IMR-90 (cell line): ENCODE measurements at regions not wholly inside any gene's neighbourhood (a gene's known extent, or its start where the extent isn't known, plus 50 kb on each side); places are given as distances from the start of the nearest gene placed in this dataset.

ENCODE experiments used
- ATAC-seq: fragments of 200-7000 bp; cut with Tn5 transposase; 2 replicates; pipeline ENCODE4 v1.9.1; 2020; ENCODE audit warnings: low read depth, mild to moderate bottlenecking, moderate library complexity
- BruUV-seq: library from RNA; stranded (reverse); fragments of 400-500 nt; replicated peaks from 2 replicates; lab custom pipeline; 2021; lab: Mats Ljungman, UMichigan
- CTCF ChIA-PET: fragments of 300-600 bp; formaldehyde crosslinking; extraction: SDS; loops from one replicate; lab custom pipeline; 2021; ENCODE audit warnings: antibody characterized with exemption; lab: Yijun Ruan, JAX
- POLR2A ChIA-PET: fragments of 300-600 bp; sonication (Branson Sonifier 250); formaldehyde crosslinking; loops from one replicate; lab custom pipeline; 2022; ENCODE audit warnings: antibody characterized with exemption; ENCODE audit not compliant: unreplicated experiment; lab: Charles Lee
- DNase-seq: peaks from one replicate; pipeline ENCODE4 v3.0.0; 2013
- H2AFZ ChIP-seq: replicated peaks from 2 replicates; pipeline ENCODE3; 2013; ENCODE audit warnings: low read length, mild to moderate bottlenecking; ENCODE audit not compliant: poor library complexity
- H2AK5ac ChIP-seq: 2 replicates; pipeline ENCODE4 v1.6.1; 2013; ENCODE audit warnings: low read depth, low read length, inconsistent platforms
- H2AK9ac ChIP-seq: replicated peaks from 2 replicates; pipeline ENCODE3; 2013; ENCODE audit warnings: mild to moderate bottlenecking, low read depth, low read length, moderate library complexity; ENCODE audit not compliant: poor library complexity
- H2BK120ac ChIP-seq: 2 replicates; pipeline ENCODE4 v1.6.1; 2013; ENCODE audit warnings: low read depth, low read length, inconsistent platforms
- H2BK15ac ChIP-seq: 3 replicates; pipeline ENCODE4 v1.6.1; 2013; ENCODE audit warnings: low read depth, low read length, inconsistent platforms
- H2BK20ac ChIP-seq: 2 replicates; pipeline ENCODE4 v1.6.1; 2013; ENCODE audit warnings: low read depth, mild to moderate bottlenecking, inconsistent platforms, low read length, moderate library complexity
- H2BK5ac ChIP-seq: 2 replicates; pipeline ENCODE4 v1.6.1; 2013; ENCODE audit warnings: mild to moderate bottlenecking, low read depth, low read length, inconsistent platforms; ENCODE audit not compliant: poor library complexity, severe bottlenecking
- H3K14ac ChIP-seq: replicated peaks from 2 replicates; pipeline ENCODE4 v1.6.1; 2013; ENCODE audit warnings: low read depth, low read length, inconsistent platforms
- H3K18ac ChIP-seq: 2 replicates; pipeline ENCODE4 v1.6.1; 2013; ENCODE audit warnings: low read depth, low read length, control low read depth
- H3K23ac ChIP-seq: 2 replicates; pipeline ENCODE4 v1.6.1; 2013; ENCODE audit warnings: low read depth, low read length, inconsistent platforms
- H3K27ac ChIP-seq: 2 replicates; pipeline ENCODE4 v1.5.1; 2013; ENCODE audit warnings: mild to moderate bottlenecking, control low read depth, low read length; ENCODE audit not compliant: insufficient read depth
- H3K27me3 ChIP-seq: 2 replicates; pipeline ENCODE4 v1.6.1; 2013; ENCODE audit warnings: low read length; ENCODE audit not compliant: control insufficient read depth, insufficient read depth
- H3K36me3 ChIP-seq: 2 replicates; pipeline ENCODE4 v1.6.1; 2013; ENCODE audit warnings: low read length, mixed read lengths; ENCODE audit not compliant: control insufficient read depth, insufficient read depth
- H3K4ac ChIP-seq: 2 replicates; pipeline ENCODE4 v1.6.1; 2013; ENCODE audit warnings: low read depth, low read length, inconsistent platforms
- H3K4me1 ChIP-seq: 2 replicates; pipeline ENCODE4 v1.6.1; 2013; ENCODE audit warnings: low read length, mixed read lengths; ENCODE audit not compliant: control insufficient read depth, insufficient read depth
- H3K4me2 ChIP-seq: 2 replicates; pipeline ENCODE4 v1.6.1; 2013; ENCODE audit warnings: low read depth, mild to moderate bottlenecking, control low read depth, low read length, moderate library complexity
- H3K4me3 ChIP-seq: 2 replicates; pipeline ENCODE4 v1.5.1; 2013; ENCODE audit warnings: low read depth, mild to moderate bottlenecking, control low read depth, low read length, moderate library complexity; ENCODE audit not compliant: insufficient read depth
- H3K56ac ChIP-seq: 2 replicates; pipeline ENCODE4 v1.6.1; 2013; ENCODE audit warnings: low read length, inconsistent platforms; ENCODE audit not compliant: insufficient read depth; ENCODE audit errors: extremely low read depth
- H3K79me1 ChIP-seq, 2 experiments: 2 replicates each; pipeline ENCODE4 v1.6.1; 2013; ENCODE audit warnings: low read length in 2 of 2, inconsistent platforms in 1 of 2, low read depth in 1 of 2
- H3K9ac ChIP-seq: 2 replicates; pipeline ENCODE4 v1.6.1; 2013; ENCODE audit warnings: low read depth, low read length, control low read depth
- H3K9me1 ChIP-seq: 2 replicates; pipeline ENCODE4 v1.6.1; 2013; ENCODE audit warnings: low read length, inconsistent platforms; ENCODE audit not compliant: insufficient read depth
- H3K9me3 ChIP-seq: 2 replicates; pipeline ENCODE4 v1.6.1; 2013; ENCODE audit warnings: low read length; ENCODE audit not compliant: control insufficient read depth, insufficient read depth
- H4K20me1 ChIP-seq: 2 replicates; pipeline ENCODE4 v1.6.1; 2013; ENCODE audit warnings: low read length, inconsistent platforms; ENCODE audit not compliant: insufficient read depth
- H4K5ac ChIP-seq: 2 replicates; pipeline ENCODE4 v1.6.1; 2013; ENCODE audit warnings: mild to moderate bottlenecking, low read depth, low read length, control low read depth
- H4K8ac ChIP-seq, 2 experiments: 2 replicates each; pipeline ENCODE4 v1.6.1; 2013; ENCODE audit warnings: low read depth in 2 of 2, low read length in 2 of 2, control low read depth in 1 of 2, inconsistent platforms in 1 of 2
- H4K91ac ChIP-seq: 2 replicates; pipeline ENCODE4 v1.6.1; 2013; ENCODE audit warnings: low read depth, low read length, inconsistent platforms; ENCODE audit not compliant: insufficient read depth
- BHLHE40 ChIP-seq: fragments of 150-350 bp; IDR thresholded peaks from 2 replicates; pipeline ENCODE4 v1.6.1; 2016; ENCODE audit warnings: mild to moderate bottlenecking, low read depth, low read length
- CTCF ChIP-seq: conservative IDR thresholded peaks from 2 replicates; pipeline ENCODE4 v1.5.1; 2012; ENCODE audit warnings: mild to moderate bottlenecking, low read depth, low read length, improper control_type of control experiment
- ELK1 ChIP-seq: fragments of 150-350 bp; IDR thresholded peaks from 2 replicates; pipeline ENCODE4 v1.6.1; 2016; ENCODE audit warnings: low read depth, mild to moderate bottlenecking, low read length, moderate library complexity, borderline replicate concordance
- MAZ ChIP-seq: IDR thresholded peaks from 2 replicates; pipeline ENCODE4 v1.6.1; 2012; ENCODE audit warnings: low read depth, mild to moderate bottlenecking, low read length, improper control_type of control experiment, moderate library complexity, borderline replicate concordance
- RFX5 ChIP-seq: IDR thresholded peaks from 2 replicates; pipeline ENCODE4 v1.8.0; 2012; ENCODE audit warnings: low read depth, mild to moderate bottlenecking, low read length, moderate library complexity
- WGBS, 2 experiments: methylation state at CpG; one replicate each; pipeline versions ENCODE4 v1.1.5 to v1.1.7; 2013; ENCODE audit warnings: missing lambda C conversion rate in 2 of 2; ENCODE audit not compliant: insufficient read length in 1 of 2; ENCODE audit errors: extremely low coverage in 2 of 2; 5-methylcytosine and 5-hydroxymethylcytosine counted together
- dilution Hi-C: fragments of 300-500 bp; cut with HindIII; formaldehyde crosslinking; loops from one replicate; pipeline ENCODE4 v1.14.3; 2018; ENCODE audit warnings: low sequenced_read_pairs; ENCODE audit not compliant: unreplicated experiment
- in situ Hi-C: fragments of 300-500 bp; cut with MboI; formaldehyde crosslinking; loops from 3 replicates; pipeline ENCODE4 v1.14.3; 2019; ENCODE audit warnings: low sequenced_read_pairs, inconsistent platforms, mixed read lengths
- intact Hi-C: fragments of 100-400 bp; cut with micrococcal nuclease; formaldehyde crosslinking; loops from 2 replicates; pipeline ENCODE4 v1.10.0; 2022

GRCh38 chr2:58899692-58900091, 658.6 kb upstream of the FANCL start:
- peak; percentile 68 for ATAC-seq
- Histone ChIP-seq H3K9ac (no peak overlapping the region), H3K14ac (peak overlapping the region; percentile 64), H3K27me3 (no peaks in the 10 kb centered on the region; the same call in 1 of the 2 replicates), H2BK120ac (peak overlapping the region; percentile 96), H3K27ac (no peak overlapping the region), H3K4me2 (peak overlapping the region; percentile 23; the same call in 1 of the 2 replicates), H2BK5ac (peak overlapping the region; percentile 86), H2AFZ (peak overlapping the region; percentile 74), H4K20me1 (no peaks in the 10 kb centered on the region), H4K5ac (no peak overlapping the region; the same call in 1 of the 2 replicates), H3K4me1 (peaks cover 7% of the 10 kb centered on the region), H3K9me3 (no peaks in the 10 kb centered on the region), H3K4me3 (no peak overlapping the region), H2AK5ac (peak overlapping the region; percentile 91; the same call in 1 of the 2 replicates), H2AK9ac (no peak overlapping the region), H4K91ac (peak overlapping the region; percentile 80), H3K36me3 (no peaks in the 10 kb centered on the region), H3K18ac (peak overlapping the region; percentile 90; the same call in 1 of the 2 replicates), H4K8ac (peak overlapping the region; percentile 32 to 74; a peak in 3 of 4 replicates), H2BK20ac (peak overlapping the region; percentile 97), H3K9me1 (peaks cover 4% of the 10 kb centered on the region), H3K23ac (peak overlapping the region; percentile 81), H3K4ac (peak overlapping the region; percentile 89), H2BK15ac (peak overlapping the region; percentile 77; the same call in 2 of the 3 replicates), H3K79me1 (no peaks in the 10 kb centered on the region), H3K56ac (peak overlapping the region; percentile 28; the same call in 1 of the 2 replicates)
- TF ChIP-seq BHLHE40 (no peak), ELK1 (no peak), CTCF (no peak), RFX5 (no peak), MAZ (no peak)
- in situ Hi-C loops: no loop called here
- dilution Hi-C loops: no loop called here
- ChIA-PET POLR2A (no interaction called here), CTCF (interaction anchor here (0.9 to 1.3 kb wide), 2 partner anchors 13 to 14 kb away, joined by 3 read pairs; no protein-coding TSS in a partner anchor)
- DNase-seq: peak; percentile 52
- BruUV-seq: no TSS peak
- intact Hi-C loops: no loop called here
- no CpG with 5 or more reads among the region's 6 CpGs for WGBS, 2 experiments
